ENCODE measurements at regions not wholly inside any gene's neighbourhood (a gene's known extent, or its start where the extent isn't known, plus 50 kb on each side); places are given as distances from the start of the nearest gene placed in this dataset.

DNA sequence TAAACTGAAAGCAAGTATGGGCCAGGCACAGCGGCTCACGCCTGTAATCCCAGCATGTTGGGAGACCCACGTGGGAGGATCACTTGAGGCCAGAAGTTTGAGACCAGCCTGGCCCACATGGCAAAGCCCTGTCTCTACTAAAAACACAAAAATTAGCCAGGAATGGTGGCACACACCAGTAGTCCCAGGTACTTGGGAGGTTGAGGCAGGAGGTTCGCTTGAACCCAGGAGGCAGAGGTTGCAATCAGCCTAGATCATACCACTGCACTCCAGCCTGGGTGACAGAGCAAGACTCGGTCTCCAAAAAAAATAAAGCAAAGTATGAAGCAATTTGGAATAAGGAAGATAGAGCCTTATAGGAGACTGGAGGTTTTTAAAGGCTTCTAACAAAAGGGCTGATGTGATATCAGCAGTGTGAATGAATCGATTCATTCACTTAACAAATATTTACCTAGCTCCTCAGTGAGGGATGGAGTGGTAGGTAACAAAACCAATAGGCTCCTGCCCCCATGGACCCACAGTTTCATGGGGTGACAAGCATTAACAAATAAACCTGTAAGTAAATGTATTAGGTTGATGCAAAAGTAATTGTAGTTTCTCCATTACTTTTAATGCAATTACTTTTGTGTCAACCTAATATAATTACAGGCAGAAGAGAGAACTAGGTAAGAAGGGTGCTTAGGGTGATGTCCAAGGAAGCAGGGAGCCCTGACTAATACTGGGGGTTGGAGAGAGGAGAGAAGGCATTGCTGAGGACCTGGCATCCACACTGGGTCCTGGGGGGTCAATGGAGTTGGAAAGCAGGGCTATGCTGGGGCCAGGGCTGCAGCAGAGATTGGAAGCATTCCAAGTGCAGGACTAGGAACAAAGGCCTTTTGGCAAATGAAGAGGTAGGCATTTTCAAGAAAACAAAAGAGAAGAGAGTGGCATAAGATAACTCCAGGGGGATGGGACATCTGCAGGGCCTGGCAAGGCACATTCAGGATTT lies 195.4 kb upstream of the ARL4C start:
- Histone ChIP-seq H4K91ac (replicated peaks; ENCODE audit: insufficient read length, low read length) (no peak overlapping the region), H3K79me1 (ENCODE audit: low read depth, low read length) (no peaks in the 10 kb centered on the region), H3K4me3 (ENCODE audit: extremely low read depth in 1 of 4, insufficient read depth in 2 of 4, low read depth in 3 of 4, low read length in 4 of 4) (no peak overlapping the region), H2BK5ac (ENCODE audit: low read depth, low read length) (no peak overlapping the region), H3K4me2 (ENCODE audit: insufficient read depth in 1 of 2, low read depth in 2 of 2, low read length in 2 of 2) (no peak overlapping the region), H2BK15ac (ENCODE audit: low read length) (no peak overlapping the region), H3K9ac (replicated peaks in 1 of 4; ENCODE audit: extremely low read depth in 1 of 4, low read depth in 3 of 4, low read length in 3 of 4) (no peak overlapping the region), H3K4me1 (replicated peaks in 1 of 4; ENCODE audit: control insufficient read depth in 3 of 4, insufficient read depth in 4 of 4, low read length in 3 of 4) (peaks cover 0 to 6% (median under 1%) of the 10 kb centered on the region in 4 experiments; a peak in 3 of 7 replicates), H3K18ac (ENCODE audit: extremely low read depth, low read length) (no peak overlapping the region), H4K20me1 (replicated peaks in 1 of 2; ENCODE audit: control insufficient read depth in 1 of 2, insufficient read depth in 2 of 2, low read length in 2 of 2) (no peaks in the 10 kb centered on the region), H2BK12ac (ENCODE audit: low read depth, low read length) (no peak overlapping the region), H3K23me2 (ENCODE audit: low read depth, low read length) (peaks cover 4% of the 10 kb centered on the region; the same call in 1 of the 2 replicates), H4K8ac (ENCODE audit: extremely low read depth, insufficient read depth, low read length) (no peak overlapping the region), H4K5ac (ENCODE audit: insufficient read length, low read depth, low read length) (no peak overlapping the region), H2BK20ac (ENCODE audit: low read length) (no peak overlapping the region), H3K79me2 (ENCODE audit: control insufficient read depth in 1 of 2, insufficient read depth in 2 of 2, low read length in 2 of 2) (no peaks in the 10 kb centered on the region), H3K36me3 (ENCODE audit: control insufficient read depth in 2 of 4, insufficient read depth in 4 of 4, low read length in 3 of 4) (no peaks in the 10 kb centered on the region), H3K4ac (replicated peaks; ENCODE audit: insufficient read length, low read depth, low read length) (no peak overlapping the region), H2BK120ac (replicated peaks; ENCODE audit: low read depth, low read length) (no peak overlapping the region), H3K27ac (ENCODE audit: low read depth, low read length) (no peak overlapping the region), H3K27me3 (replicated peaks in 1 of 4; ENCODE audit: control insufficient read depth in 3 of 4, extremely low read depth in 1 of 4, insufficient read depth in 3 of 4, low read length in 3 of 4) (no peaks in the 10 kb centered on the region), H2AK5ac (ENCODE audit: low read depth, low read length) (no peak overlapping the region), H3K56ac (replicated peaks; ENCODE audit: insufficient read length, low read depth, low read length) (no peak overlapping the region), H2AFZ (ENCODE audit: low read length) (no peak overlapping the region), H3K23ac (ENCODE audit: insufficient read length) (no peak overlapping the region), H3K9me3 (ENCODE audit: insufficient read depth in 2 of 2, low read depth in 1 of 2, low read length in 1 of 2) (peaks cover 24 to 28% of the 10 kb centered on the region in 2 experiments), H3K14ac (ENCODE audit: insufficient read length) (no peak overlapping the region)
- FAIRE-seq (no peak), DNase-seq (ENCODE audit: low read depth in 1 of 2, low spot score in 2 of 2) (peak in 1 of 2 experiments; percentile 14)
- ChIA-PET POLR2A (ENCODE audit: partially characterized antibody) (interaction anchor here (1.5 kb wide), 1 partner anchor 9 kb away, joined by 3 read pairs; no protein-coding TSS in a partner anchor), CTCF (ENCODE audit: partially characterized antibody) (no interaction called here)
- 88% methylated on average over 6 of the region's 6 CpGs; no CpG with 5 or more reads in 1 of the 2 experiments for WGBS, 2 experiments (ENCODE audit: extremely low coverage in 1 of 2, insufficient coverage in 1 of 2, insufficient read length in 1 of 2, insufficient replicate concordance in 2 of 2, low coverage in 1 of 2, low lambda C conversion rate in 2 of 2, missing lambda C conversion rate in 1 of 2)
- no peak for TF ChIP-seq CHD1 (IDR thresholded peaks at IDR 0.05; ENCODE audit: low read depth, low read length)
- TF ChIP-seq, protein P1, sequence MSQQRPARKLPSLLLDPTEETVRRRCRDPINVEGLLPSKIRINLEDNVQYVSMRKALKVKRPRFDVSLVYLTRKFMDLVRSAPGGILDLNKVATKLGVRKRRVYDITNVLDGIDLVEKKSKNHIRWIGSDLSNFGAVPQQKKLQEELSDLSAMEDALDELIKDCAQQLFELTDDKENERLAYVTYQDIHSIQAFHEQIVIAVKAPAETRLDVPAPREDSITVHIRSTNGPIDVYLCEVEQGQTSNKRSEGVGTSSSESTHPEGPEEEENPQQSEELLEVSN (IDR thresholded peaks at IDR 0.05): no peak
- no peak for TF ChIP-seq SUZ12 (IDR thresholded peaks at IDR 0.05; ENCODE audit: low read length)
- no peak for TF ChIP-seq GTF2F1 (IDR thresholded peaks at IDR 0.05; ENCODE audit: borderline replicate concordance, low read depth, low read length)
- TF ChIP-seq YY1 (IDR thresholded peaks at IDR 0.05; ENCODE audit: low read depth, low read length): no peak
- TF ChIP-seq TAF7 (optimal IDR thresholded peaks at IDR 0.05; ENCODE audit: borderline replicate concordance, low read depth, low read length): no peak
- no peak for TF ChIP-seq EP300 (IDR thresholded peaks at IDR 0.05; ENCODE audit: borderline replicate concordance in 1 of 2, low read depth in 2 of 2, low read length in 2 of 2)
- TF ChIP-seq CTBP2 (IDR thresholded peaks at IDR 0.05; ENCODE audit: borderline replicate concordance, insufficient read depth, insufficient read length, low read length): no peak
- TF ChIP-seq JUND (IDR thresholded peaks at IDR 0.05; ENCODE audit: low read length): no peak
- TF ChIP-seq NANOG (IDR thresholded peaks at IDR 0.05; ENCODE audit: insufficient read depth, low read depth, low read length, poor library complexity, severe bottlenecking): no peak
- TF ChIP-seq TCF12 (IDR thresholded peaks at IDR 0.05; ENCODE audit: low read depth, low read length): no peak
